ENCODE measurements at regions not wholly inside any gene's neighbourhood (a gene's known extent, or its start where the extent isn't known, plus 50 kb on each side); places are given as distances from the start of the nearest gene placed in this dataset.

DNA sequence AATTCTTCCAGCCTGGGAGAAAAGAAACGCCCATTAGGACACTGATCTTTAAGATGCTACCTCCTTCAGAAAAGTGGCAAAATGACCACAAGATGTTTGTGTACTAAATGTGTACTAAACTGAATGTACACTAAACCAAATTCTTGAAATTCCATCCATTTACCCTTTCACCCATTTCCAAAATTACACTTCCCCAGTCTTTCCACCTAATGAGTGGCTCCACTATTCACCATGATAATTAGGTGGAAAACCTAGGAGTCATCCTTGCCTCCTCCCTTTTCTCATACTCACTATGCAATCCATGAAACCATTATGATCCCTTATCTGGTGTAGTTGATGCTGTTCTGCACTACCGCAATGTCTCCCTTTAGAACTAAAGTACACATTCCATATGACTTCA, 452.1 kb upstream of the THBS1 start:
- DNase-seq: no peak

DNA sequence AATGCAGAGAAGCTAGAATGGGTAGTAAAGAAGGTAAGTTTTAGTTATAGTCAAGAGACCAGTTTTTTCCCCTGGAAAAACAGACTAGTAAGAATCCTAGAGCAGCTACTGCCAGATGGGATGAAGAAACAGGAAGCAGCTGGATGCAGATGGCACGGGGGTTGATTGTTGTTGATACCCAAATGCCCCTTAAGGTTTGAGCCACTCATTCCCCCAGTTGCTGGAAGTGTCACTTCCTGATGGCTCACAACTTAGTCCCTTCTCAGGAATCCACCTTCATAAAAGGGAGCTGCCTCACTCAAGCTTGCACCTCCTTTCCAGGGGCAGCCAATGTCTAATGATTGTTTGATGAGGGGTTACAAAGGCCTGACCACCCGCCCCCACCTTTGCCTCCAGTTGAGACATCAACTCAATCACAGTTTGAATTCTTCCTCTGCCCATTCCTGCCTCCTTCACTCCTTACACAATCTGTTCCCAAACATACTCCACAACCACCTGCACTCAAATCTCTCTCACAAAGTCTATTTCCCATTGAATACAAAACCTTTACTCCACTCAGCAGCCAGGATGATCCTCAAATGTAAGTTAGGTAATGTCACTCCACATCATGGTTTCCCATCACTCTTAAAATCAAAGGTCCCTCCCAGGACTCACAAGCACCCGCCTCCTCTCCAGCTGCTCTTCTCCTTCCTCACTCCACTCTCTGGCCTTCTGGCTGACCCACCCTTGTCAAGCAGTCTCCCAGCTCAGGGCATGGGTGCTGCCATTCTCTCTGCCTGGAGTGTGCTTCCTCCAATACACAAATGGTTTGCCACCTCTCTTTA, 450.1 kb upstream of the THBS1 start:
- no peak for DNase-seq

DNA sequence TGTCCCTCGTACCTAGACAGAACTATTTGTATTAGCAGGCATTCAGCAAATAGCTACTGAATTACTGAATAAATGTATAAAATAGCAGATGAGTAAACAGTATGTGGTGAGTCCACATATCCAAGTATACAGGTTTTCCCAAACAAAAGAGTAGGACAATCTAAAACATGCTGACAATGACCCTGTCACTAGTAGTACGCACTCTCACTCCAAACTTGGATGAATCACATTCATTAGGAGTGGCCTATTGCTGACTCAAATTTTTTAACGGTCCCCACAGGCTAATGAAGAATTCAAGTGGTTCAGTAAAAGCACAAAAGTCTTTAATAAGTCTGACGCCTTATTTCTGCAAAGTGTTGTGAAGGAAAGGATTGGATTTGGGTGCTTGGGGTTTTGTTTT, 449.3 kb upstream of the THBS1 start:
- no peak for DNase-seq

DNA sequence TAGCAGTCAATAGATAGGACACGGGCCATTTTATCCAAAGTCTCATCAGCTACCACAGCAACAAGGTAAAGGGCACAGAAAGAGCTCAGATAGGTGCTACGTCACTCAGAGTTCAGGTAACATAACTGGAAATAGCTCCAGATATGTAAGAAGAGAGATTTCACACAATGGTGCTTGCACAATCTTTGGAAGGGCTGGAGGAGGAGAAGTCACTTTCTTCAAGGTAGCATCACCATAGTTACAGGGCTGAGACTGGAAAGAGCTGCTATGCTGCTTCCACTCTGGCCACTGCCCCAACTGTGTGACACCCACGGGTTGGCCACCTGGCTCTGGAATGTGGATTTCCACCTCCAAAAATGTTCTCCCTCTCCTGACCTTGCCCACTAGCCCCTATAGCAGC, 448.8 kb upstream of the THBS1 start:
- DNase-seq: no peak

DNA sequence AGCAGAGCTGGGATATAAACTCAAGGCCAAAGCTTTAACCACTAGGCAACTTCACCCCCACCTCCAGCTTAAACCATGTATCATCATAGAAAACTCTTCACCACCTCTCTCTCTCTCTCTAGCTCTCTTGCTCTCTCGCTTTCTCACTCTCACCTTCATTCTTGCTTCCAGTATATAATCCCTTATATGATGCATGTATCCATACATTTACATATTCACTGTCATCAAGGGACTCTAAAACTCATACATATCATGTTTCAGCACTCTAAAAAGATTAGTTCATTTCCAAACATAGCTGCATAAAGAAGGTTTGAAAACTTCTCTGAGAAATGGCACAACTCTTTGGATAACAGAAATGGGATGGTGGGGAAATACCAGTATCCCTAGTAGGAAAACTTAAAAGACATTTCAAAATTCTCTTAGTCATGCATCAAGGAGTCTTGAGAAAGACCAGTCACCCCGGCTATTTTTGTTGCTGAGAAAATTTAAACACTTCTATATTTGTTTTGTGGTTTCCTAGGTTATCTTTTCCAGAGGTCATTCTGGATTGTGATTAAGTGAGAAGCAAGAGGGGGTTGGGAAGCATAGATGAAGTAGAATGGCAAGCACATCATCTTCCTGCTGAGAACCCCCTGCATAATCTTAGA, 447.8 kb upstream of the THBS1 start:
- DNase-seq: no peak

DNA sequence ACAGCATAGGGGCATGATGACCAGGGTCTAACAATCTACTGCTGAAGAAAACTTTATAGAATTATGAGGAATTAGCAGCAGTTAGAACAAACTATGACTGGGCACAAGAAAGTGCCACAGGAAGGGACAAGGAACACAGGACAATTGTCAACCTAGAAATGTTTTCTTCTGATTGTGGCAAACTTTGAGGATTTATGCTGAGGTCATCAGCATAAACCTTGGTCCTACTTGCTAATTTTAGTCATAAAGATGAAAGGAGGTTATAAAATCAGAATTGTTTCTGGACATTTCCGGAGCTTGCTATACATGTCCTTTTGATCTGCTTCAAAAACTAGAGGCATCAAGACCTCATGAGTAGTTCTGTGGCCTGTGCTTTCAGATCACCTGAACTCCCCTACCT, 446.6 kb upstream of the THBS1 start:
- no peak for DNase-seq

DNA sequence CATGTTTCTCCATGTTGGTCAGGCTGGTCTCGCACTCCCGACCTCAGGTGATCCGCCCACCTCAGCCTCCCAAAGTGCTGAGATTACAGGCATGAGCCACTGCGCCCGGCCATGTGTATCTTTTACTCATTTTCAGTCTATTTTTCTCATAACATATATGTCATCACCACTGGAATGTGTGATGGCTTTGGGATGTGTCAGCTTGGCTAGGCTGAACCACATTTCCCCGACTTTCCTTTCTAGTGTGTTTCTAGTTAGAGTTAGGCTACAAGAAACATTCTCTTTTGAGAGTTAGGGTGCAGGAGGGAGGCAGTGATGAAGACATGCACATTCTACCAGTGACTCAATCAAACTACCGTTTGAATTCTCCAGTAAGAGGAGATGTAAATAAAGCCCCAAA, 444.9 kb upstream of the THBS1 start:
- DNase-seq: no peak

DNA sequence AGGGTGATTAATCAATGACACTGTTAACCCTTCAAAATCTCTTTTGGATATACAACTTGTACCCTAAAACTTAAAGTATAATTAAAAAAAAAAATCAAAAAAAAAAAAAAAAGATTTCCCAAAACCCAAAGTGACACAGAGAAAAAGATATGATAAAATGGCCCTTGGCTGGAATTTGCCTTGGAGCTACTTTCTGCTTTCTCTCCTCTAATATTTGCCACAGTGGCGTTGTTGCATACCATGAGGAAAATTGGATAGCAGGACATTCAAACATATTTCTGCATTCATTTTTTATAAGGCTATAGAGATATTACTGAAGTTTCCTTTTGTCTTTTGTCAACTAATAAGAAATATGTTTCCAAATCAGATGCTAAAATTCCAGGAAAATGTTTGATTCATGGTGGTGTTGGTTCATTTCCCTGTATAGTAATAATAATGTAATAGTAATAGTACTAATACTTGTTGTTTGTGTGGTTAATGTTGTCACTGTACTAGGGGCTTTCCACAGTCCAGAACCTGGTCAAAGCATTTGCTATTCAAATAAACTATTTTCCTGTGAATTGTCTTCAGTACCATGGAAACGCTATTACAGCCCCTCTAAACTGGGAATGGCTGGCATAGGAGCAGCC, 441.3 kb upstream of the THBS1 start:
- DNase-seq: no peak

DNA sequence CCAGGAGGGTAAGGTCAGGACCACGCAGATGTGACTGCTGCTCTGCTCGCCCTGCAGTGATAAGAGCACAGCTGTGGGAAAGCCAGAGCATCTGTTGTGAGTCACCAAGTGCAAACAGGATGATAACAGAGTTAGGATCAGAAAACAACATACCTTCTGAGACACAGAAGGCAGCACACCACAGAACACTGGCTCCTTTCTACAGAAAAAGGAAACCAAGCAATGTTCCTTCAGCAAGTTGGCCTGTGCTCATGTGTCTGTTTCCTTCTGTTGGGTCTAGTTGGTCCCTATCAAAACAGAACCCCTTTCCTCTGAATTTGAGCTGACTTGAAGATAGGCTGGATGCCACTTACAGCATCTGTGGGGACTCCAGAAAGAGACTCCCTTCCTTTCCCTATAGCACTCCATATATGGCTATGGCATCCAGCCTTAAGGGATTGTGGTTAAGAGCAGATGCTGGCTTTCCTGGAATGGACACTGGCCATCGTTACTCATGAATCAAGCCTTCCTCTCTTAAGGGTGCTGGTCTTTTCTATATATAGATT, 440.7 kb upstream of the THBS1 start:
- DNase-seq: peak in 1 of 5 donors; percentile 45

DNA sequence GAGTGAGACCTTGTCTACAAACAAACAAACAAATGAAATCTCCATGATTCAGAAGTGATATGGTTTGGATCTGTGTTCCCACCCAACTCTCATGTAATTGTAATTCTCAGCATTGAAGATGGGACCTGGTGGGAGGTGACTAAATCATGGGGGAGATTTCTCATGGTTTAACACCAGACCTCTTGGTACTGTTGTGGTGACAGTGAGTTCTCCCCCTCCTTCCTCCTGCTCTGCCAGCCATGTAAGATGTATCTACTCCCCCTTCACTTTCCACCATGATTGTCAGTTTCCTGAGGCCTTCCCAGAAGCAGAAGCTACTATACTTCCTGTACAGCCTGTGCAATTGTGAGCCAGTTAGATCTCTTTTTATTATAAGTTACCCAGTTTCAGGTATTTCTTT, 438.4 kb upstream of the THBS1 start:
- DNase-seq: peak in 1 of 5 donors; percentile 34

DNA sequence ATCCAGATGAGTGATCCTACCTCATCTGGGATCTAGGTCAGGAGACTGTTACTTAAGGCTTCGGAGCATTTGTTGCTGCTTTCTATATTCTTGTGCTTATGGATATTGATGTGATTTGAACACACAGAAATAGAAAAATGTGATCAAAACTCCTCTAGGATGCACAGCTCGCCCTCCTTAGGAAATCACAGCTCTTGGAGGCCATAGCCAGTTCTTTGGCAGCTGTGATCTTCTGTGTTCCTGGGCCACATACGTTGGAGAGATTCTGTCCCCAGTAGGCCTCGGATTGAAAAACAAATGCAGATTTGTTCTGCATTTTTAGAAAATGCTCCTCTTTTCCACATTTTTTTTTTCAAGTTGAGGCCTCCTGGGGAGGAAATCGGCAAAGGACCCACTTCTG, 437.4 kb upstream of the THBS1 start:
- DNase-seq: no peak

DNA sequence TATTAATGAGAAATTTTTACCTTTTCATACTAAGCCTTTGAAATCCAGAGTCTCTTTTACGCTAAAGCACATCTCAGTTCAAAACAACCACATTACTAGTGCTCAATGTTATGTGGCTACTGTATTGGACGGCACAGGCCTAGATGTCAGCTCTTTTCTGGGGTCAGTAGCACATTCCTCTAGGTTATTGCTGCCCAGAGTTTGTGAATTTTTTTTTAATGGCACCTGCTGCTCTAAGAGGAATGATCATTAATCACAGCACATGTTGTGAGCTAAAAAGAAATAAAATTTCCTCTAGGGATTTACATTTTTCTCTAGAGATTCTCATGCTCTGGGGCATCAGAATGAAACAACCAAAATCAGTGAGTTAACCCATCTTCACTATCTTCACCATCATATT, 436.8 kb upstream of the THBS1 start:
- no peak for DNase-seq

DNA sequence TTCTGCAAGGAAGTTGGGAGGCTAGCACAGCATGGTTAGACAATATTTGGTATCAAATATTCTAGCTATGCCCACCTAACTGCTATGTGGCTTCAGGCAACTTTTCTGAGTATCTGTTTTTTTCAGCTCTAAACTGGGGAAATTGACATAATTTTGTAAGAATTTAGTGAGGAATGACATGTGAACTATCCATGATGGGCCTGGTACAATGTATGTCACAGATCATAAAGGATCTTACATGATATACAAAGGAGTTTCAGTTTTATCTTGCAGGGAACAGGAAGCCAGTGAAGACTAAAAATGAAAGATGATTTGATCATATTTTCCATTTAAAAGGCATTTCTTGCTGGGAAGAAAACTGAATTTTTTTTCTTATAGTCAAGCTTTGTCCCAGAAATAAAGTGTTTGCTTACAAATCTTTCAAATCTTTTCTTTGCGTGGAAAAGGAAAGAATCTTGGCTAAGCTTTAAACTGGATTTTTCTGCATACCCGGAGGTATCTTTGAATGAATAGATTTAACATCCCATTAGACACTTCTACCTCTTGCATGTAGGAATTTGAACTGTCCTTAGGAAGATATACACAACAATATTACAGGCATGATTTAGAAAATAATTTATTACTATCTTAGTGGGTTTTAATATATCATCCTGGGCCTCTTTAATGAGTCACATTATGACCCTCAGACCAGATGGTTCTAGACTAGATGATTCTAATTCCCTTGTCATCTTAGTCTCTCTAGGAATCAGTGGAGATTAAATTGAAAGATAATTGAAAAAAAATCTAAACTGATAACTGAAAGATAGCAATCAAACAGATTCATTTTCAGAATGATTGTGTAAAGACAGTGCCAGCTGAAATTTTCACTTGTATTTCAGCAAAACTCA, 436.0 kb upstream of the THBS1 start:
- DNase-seq: peak in 1 of 5 donors; percentile 33

DNA sequence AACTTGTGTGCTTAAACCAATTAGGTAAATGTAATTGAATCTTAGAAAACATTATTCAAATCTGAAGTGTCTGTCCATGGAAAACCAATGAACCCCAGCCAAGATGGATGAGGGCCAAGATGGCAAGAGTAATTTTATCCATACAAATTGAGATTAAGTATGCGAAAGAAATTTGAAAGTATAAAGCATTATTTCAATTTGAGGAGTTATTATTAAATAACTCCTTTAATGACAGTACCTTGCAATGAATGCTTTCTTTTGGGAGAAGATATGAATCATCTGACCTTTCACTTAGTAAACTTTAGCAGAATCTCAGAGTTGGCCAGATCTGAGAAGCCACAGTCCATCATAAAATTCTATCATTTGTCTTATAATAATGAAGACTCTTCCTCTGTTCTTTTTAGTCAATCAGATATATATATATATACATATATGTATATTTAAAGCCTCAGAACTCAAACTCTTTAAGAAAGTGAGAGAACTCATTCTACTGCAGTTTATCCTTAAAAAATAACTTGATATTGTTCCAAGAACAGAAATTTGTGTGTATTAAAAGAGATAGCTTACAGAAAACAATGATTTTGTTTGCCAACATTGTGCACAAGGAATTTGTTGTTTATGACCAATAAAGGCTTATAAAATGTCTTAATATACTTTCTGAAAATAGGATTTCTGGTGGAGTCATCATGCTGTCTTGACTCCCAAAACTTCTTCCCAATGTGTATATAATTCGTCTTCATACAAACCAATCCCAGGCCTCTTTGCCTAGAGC, 434.8 kb upstream of the THBS1 start:
- DNase-seq: no peak

DNA sequence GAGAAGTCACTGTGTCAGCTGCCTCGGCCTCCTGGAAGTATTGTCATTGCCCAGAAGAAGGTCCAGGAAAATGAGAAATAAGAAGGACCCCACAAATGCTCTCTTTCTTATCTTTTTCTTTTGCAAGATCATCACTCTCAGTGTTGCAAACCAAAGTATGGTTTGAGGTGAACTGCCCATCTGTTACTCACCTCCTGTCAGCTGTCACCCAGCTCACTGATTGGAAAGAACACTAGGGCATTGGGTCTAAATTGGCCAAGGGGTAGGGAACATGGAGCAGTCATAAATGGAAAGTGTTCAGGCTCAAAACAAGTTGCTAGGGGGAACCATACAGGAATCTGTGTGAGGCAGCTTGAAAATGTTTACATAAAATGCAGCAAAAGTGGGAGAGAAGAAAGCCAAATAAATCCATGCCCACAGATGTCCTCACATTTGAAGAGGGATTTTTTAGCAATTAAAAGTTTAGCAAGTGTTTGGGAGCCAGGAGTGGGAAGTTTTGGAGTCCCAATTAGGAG, 431.2 kb upstream of the THBS1 start:
- DNase-seq: no peak

DNA sequence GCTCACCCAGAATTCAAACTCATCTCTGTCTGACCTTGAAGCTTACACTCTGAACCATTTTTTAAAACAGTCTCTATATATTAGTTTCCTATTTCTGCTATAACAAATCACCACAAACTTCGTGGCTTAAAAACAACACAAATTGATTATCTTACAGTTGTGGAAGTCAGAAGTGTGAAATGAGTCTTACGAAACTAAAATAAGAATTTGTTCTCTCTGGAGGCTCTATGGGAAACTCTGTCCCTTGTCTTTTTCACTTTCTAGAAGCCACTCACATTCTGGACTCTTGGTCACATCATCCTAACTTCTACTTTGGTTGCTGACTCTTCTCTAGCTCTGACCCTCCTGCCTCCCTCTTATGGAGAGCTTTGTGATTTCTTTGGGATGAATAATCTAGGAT, 429.3 kb upstream of the THBS1 start:
- no peak for DNase-seq

DNA sequence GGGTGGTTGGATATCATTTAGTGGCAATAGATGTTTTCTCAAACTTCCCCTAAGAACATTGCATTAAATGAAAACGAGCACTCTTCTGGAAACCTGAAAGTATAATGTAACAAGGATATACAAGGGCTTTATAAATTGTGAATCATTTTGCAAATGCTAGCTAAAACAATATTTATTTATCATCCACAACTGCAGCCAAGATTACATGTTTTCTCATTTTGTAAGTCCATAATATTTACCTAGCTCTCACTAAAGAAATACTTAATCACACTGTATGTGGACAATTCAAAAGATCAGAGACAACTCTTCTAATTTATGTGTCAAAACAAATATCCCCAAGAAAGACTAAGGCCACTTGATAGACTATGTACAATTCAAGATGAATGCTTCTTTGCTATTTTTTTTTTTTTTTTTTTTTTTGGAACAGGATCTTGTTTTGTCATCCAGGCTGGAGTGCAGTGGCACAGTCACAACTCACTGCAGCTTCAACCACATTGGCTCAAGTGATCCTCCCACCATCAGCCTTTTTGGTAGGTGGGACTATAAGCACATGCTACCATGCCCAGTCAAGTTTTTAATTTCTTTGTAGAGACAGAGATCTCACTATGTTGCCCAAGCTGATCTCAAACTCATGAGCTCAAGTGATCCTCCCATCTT, 427.7 kb upstream of the THBS1 start:
- no peak for DNase-seq

DNA sequence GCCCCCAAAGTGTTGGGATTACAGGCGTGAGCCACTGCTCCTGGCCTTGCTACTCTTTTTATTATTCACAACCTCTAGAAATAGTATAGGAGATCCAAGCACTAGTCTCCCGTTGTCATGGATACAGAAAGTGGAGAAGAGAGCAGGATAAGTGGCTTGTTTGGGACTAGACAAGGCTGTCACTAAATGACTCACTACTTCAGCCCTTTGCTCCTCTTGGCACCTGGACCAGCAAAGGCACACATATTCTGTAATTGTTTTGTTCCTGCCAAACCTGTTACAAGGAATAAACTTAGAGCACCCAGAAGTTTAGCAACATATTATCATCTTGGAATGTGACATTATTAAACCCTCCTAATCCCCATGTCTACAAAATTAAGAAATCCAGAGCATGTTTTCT, 427.2 kb upstream of the THBS1 start:
- DNase-seq: no peak

DNA sequence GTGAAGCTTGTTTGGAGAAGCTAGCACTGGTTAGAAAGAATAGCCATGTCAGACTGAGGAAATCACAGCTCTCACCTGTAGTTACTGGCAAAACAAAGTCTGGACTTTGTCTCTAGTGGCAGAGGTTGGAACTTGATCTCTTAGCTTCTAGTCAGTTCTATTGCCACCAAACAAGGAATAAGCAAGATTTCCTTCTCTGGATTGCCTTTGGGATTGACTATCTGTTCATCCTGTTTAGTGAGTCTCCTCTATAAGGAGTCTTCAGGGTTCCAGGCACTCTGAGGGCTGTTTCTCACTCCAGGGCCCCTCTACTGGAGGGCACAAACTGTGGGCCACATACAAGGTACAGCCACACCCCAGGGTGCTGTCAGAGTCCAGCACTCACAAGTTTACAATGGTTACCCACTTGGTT, 426.6 kb upstream of the THBS1 start:
- no peak for DNase-seq

DNA sequence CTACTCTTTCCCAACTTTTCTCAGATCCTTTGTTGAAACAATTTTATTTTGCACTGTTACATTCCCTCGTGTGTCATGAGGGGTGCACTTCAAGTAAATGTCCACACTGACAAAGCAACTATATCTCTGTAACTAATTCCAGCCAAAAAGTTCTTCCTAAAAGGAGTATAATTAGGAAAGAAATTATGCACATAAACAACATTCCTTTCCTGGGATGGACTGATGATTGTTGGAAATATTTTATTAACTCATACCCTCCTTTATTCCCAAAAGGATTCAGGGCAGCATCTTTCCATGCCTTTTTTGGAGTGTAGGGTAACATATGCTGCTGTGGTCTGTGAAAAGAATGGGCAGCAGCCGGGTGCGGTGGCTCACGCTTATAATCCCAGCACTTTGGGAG, 426.1 kb upstream of the THBS1 start:
- DNase-seq: no peak

DNA sequence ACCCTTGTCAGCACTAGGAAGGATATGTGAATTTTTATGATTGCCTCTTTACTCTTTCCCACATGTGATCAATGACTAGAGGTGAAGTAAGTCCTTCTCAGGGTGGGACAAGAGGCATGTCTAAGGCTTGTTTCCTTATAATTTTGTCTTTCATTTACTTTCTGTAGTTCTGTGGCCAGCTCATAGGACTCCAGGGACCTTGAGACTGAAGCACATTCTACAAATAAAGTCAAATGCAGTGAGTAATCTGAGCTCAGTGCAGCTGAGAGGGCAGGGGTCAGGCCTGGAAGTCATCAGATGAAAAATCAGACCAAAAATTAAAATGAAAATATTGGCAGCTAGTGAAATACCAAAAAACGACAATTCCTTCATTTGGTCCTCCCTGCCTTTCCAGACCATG, 424.7 kb upstream of the THBS1 start:
- no peak for DNase-seq

Data from T-helper 1 cell (primary cell).